COLO829 (cell line): ENCODE measurements at regions not wholly inside any gene's neighbourhood (a gene's known extent, or its start where the extent isn't known, plus 50 kb on each side); places are given as distances from the start of the nearest gene placed in this dataset.
"Not testable (repeated sequence)": the region's sequence is repeated elsewhere in the genome, so short reads cannot be mapped to it uniquely, and the experiment has no call there.

Source experiments
- DNase-seq: peaks from one replicate; pipeline ENCODE4 v3.0.0; 2012; ENCODE audit warnings: low spot score

DNA sequence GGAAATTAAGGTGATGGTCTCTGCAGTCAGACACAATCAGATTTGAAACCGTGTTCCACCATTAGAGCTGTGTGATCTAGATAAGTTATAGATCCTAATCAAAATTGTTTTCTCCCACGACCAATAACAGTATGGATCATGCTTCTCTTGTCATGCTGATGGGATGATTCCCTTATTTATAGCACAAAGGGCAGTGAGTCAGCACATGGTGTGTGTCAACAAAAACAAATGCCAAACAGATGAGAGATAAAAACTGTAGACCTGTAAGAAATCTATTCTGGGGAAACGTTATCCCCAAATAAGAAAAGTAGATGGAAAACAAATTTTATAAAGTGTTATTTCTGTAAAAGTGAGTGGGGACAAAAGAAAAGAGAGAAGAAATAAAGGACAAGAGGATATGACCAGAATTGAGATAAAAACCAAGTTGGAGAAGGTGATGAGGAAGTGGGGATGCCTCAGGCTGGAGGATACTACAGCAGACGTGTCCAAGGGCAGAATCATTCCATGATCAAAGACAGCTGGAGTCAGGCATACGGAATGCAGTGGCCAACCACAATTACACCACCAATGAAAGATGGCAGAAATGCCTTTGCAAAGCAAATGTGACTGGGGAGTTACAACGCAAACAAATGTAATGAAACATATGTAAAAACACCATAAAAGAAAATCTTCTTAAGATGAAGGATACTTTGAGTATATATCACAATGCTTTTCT is 377.8 kb upstream of the PRKX start:
- DNase-seq = peak; percentile 5

DNA sequence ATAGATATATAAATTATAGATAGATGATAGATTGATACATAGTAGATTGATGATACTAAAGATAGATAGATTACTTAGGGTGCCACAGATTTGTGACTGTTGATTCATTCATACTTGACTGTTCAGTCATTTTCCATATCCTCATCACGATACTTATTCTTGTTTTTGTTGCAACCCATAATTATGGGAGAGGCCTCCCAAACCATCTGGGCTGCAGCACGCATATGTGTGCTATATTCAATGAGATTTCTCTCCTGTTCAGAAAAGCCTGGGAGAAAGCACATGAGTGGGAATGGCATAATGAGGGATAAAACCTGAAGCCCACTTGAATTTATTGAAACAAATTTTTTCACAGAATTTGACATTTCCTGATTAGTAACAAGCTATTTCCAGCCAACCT is 346.4 kb upstream of the PRKX start:
- no peak for DNase-seq

DNA sequence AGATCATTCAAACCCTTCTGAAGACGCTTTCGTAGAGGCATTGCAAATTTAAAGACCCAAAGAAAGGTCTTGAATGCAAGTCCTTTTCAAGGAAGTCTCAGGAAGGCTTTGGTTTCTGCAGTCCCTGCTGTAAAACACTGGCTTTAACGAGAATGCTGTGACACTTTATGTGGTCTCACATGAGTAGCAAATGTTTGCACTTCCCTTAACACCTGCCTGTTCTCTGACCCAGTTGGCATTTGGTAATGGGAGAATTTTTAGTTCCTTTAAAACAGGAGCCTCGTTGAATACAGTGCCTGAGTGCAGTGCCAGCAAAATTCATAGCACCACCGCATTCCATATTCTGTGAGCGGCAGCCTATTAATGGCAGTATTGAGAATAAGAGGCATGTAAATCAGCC is 330.5 kb upstream of the PRKX start:
- no peak for DNase-seq

DNA sequence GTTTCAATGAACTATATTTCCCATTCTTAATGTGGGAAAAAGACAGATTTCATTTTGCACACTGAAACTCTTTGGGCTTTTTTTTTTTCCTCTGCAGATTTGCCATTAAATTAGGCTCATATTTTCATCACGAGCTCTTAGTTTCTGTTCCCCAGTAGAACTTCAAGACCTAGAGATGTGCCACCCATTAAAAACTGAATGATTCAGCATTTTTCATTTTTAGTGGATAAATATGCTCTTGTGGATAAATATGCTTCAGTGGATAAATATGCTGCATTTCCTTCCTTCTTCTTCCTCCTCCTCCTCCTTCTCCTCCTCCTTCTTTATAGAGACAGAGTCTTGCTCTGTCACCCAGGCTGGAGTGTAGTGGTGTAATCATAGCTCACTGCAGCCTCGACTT is 322.4 kb upstream of the PRKX start:
- DNase-seq = no peak

DNA sequence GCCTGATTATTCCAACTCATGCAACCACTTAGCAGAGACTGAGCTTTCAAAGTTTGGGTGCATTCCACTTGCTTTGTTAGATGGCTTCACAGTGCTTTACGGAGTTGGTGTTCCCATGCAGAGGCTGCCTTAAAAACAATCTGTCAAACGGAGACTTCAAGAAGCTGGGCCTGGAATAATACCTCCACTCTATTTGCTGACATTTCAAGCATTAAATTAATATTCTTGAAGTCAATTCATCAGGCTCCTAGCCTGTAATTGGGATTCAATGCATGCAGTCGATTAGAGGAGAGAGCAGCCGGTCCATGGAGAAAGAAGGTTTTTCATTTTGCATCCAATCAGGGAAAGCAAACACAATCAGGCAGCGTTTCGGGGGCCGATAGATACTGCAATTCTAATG is 314.7 kb upstream of the PRKX start:
- no peak for DNase-seq

DNA sequence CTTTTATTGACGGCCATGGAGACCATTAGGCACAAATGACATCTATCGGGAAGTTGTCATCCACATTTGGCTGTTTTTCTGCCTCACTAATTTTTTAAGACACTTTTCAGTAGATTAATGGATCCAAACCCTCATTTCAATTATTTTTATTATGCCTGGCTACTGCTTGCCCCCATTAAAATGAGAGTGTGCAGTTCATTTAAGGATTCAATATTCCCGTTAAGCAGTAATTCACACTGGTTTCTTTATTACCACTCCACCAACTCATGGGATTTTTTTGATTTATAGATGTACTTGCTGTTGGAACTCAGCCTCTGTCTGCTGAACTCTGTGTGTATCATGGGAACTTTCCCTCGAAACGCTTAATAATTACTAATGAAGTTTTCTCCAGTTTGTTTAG is 291.8 kb upstream of the PRKX start:
- DNase-seq = no peak

DNA sequence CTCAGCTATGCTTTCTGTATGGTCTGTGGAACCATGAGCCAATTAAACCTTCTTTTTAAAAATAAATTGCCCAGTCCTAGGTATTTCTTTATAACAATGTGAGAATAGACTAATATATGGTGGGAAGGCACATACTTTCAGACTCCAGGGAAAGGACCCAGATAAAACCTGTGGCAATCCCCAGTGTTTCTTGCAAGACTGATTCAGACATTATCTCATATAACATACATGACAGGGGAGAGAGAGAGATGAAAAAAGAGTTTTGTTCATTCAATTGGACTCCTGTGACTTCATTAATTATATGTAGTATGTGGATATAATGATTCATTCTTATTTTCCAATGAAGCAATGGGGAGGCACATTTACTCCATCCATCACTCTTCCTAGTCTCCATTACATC is 291.4 kb upstream of the PRKX start:
- no peak for DNase-seq

DNA sequence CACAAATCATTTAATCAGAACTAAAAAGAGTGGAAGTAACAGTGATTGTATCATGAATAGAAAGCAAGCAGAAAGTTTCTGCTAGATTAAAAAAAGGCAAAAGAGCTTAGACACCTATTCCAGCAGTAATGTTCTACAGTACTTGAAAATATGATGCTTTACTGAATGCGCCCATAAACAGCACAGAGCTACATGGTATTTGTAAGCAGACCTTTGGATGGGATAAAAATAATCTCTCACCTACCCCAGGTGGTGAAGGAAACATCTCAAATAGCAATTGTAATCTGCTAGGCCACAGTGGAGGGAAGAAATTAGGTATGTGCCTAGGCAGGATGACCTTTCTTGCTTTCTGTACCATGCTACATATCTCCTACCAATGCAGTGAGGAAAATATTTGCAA is 280.9 kb upstream of the PRKX start:
- no peak for DNase-seq

DNA sequence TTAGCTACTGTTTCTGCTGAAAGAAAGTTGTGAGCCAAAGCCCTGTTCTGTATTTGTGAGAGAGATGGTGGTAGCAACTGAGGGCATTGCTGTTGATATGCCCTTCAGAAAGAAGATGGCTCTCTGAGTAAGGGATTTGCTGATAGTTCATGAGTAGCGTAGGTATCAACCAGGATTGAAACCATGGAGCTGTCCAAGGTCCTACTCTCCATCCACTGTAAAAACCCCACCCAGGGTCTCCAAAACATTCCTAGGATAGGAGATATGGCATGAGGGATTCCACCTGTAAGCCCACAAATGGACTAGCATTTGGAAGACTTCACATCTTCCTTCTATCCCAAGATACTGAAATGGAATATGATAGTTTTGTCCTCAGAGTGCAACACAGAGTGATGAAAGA is 277.1 kb upstream of the PRKX start:
- DNase-seq = no peak

DNA sequence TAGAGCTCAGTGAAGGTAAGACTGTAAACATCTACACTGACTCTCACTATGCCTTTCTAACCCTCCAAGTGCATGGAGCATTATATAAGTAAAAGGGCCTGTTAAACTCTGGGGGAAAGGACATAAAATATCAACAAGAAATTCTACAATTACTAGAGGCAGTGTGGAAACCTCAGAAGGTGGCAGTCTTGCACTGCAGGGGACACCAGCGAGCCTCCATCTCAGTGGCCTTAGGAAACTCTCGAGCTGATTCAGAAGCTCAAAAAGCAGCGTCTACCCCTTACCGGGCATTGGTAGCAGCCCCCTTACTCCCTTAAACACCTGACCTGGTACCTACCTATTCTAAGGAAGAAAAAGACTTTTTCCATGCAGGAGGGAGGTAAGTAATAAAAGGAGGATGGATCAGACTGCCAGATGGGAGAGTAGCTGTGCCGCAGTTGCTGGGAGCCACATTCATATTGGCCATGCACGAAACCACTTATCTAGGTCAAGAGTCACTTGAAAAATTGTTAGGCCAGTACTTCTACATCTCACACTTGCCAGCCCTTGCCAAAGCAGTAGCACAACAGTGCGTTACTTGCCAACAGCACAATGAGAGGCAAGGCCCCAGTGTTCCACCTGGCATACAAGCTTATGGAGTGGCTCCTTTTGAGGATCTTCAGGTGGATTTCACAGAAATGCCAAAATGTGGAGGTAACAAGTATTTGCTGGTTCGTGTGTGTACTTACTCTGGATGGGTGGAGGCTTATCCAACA is 258.8 kb upstream of the PRKX start:
- DNase-seq = not testable (repeated sequence)

DNA sequence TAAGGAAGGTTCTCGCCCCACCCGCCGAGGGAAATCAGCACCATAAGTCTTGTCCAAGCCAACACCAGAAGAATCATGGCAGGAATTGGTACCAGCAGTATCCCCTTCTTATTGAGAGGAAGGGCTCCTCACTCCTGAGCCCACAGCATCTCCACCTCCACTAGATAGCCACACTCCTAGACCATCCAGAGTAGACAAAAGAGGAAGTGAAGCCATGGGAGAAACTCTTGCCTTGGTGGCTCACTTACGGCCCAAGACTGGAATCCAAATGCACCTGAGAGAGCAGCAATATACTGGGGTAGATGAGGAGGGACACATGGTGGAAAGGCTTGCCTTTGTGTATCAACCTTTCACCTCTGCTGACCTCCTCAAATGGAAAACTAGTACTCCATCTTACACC is 255.3 kb upstream of the PRKX start:
- no peak for DNase-seq

DNA sequence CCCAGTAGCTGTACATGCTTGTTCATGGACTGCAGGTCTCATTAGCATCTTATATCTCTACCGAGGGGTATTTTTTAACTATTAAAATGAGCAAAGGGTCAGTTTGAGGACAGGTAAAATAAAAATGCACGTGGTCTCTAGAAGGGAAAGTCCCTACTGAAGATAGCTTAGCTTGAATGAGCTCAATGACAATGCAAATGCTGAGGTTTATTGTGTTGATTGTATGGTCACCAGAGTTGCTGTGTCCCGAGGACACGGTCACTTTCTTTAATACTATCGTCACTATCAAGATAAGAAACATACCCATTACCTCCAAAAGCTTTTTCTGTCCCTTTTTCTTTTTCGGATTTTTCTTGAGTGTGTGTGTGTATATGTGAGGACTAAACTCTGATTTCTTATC is 250.5 kb upstream of the PRKX start:
- no peak for DNase-seq

DNA sequence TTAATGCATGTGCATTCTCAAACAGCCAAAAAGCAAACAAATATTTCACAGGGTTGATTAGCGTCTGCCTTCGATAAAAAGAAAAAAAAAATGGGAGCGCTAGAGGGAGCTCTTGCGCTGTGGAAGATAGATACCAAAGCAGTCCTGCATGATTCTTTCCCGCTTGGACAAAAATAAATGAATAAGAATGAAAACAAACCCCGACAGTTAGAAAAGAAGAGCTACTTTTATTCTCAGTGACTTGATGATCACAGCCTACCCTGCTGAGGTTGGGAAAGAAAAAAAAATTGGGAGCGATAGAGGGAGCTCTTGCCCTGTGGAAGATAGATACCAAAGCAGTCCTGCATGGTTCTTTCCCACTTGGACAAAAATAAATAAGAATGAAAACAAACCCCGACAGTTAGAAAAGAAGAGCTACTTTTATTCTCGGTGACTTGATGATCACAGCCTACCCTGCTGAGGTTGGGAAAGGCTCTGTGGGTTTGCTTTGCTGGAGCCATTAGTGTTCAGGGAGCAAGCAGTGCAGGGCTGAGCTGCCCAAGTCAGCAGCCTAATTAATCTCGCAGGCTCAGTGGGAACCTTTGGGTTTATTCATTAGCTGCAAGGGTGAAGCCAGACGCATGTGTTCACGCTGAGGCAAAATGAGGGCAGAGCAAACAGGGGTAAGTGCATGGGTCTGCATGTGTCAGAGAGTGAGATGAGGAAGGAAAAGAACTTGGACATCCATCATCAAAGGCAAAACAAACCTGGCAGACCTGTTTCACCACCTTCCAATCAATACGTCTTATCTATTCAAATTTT is 249.3 kb upstream of the PRKX start:
- peak; percentile 10 for DNase-seq

DNA sequence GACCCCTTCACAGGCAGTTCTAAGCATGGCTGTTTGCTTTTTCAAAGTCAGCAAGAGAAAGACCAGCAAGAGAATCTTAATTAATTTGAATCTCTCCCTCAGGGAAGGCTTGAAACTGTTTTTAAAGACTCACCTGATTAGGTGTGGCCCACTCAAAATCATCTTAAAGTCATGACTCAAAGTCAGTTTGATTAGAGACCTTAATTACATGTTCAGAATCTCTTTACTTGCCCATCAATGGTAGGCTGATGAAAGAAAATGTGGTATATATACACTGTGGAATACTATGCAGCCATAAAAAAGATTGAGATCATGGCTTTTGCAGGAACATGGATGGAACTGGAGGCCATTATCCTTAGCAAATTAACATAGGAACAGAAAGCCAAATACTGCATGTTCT is 247.5 kb upstream of the PRKX start:
- DNase-seq = no peak

DNA sequence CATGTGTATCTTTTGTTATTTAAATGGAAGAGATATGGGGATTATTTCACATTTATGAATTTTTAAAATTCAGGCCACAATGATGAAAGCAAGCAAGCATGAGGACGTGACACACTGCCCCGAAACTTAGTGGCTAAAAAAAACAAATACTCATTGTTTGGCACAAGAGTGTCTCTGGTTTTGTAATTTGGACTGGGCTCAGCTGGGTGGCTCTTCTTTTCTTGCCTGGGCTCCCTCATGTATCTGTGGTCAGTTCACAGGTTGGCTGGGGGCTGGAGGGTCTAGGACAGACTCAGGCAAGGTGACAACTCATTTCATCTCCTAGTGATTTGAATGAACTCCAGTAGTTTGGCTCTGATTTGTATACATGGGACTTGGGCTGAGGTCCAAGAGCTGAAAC is 238.4 kb upstream of the PRKX start:
- DNase-seq = no peak

DNA sequence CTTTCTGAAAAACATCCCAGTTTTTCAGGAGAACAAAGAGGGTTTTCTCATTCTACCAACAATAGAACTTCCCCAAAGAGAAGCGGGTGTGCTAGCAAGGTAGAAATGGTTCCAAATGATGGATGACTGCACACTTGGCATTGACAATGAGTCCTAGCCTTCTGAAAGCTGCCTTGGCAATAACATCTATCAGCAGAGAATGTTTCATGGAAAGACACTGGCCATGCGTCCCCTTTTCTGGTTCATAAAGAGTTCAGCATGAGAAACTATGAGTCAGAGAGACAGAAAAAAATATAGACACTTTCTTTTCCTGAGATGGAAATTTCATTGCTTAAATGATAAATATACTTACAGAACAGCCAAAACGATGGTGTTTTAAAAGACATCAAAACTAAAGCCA is 236.9 kb upstream of the PRKX start:
- DNase-seq = no peak

DNA sequence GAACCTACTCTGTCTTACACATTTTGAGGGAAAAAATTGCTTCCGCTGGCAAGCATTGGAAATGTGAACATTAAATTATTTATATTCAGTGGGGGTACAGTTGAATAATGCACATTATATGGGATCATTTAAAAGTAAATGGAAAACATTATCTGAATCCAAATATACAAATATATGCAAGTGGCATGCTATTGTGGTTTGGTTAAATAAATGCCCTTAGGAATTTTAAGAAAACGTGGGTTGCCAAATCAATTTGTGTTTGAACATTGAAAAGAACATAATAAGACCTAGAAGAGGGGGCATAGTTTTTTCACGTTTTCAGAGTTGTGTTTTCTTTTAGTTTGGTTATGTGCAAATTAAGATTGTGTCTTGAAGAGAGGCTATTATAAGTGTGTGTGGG is 230.5 kb upstream of the PRKX start:
- no peak for DNase-seq

DNA sequence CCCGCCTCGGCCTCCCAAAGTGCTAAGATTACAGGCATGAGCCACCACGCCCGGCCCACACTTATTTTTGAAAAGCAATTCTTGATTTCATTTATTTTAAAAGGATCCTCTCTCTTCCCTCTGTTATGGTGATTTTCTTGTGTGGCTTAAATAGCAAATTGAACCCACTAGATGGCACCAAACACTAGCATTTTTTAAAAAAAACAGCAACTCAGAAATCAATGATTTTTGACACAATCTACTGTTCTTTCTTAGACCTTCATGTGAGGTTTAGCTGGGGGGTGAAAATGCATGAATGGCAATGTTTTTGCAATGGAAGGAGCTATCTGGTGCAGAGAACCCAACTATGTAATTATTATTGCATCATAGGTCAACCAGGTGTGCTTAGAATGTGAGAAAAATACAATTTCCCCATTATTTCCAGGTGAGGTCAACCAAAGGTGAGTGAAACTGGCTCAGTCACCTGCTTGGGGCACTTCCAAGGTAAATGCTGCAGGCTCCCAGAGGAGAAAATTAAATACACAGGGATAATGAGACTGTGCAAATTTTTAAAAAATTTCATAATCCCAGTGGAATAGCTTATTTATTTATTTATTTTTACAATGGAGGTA is 226.7 kb upstream of the PRKX start:
- DNase-seq = peak; percentile 14

DNA sequence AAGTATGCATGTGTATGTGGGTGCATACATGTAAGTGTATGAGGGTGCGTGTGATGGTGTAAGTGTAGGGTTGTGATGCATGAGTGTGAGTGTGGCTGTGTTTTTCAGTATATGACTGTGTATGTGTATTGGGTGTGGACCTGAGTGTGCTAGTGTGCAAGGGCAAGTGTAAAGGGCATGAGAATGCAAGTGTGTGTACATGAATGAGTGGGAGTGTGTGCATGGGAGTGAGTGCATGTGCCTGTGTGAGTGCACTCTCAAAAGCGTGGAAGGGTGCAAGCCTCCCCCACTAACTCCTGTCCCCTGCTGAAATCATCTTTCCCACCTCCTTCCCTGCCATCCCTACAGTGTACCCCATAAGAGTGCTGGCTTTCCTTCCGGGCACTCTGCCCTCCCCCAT is 225.1 kb upstream of the PRKX start:
- no peak for DNase-seq

DNA sequence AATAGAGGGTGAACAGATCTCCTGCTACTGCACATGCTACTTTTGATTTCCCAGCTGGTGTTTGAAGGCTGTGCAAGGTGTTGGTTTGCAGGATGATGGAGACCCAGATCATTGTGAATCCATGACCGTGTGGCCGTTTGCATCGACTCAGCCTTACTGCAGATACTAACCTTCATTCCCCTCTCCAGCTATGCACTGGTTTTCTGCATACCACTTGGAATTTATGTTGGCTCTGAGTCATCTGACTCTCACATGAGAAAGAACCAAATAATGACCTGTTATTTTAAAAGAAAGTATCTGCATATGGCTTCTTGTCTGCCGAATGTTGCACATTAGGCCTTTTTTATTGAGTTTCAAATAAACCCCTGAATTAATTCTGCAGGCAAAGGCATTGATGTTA is 221.7 kb upstream of the PRKX start:
- DNase-seq = not testable (repeated sequence)

DNA sequence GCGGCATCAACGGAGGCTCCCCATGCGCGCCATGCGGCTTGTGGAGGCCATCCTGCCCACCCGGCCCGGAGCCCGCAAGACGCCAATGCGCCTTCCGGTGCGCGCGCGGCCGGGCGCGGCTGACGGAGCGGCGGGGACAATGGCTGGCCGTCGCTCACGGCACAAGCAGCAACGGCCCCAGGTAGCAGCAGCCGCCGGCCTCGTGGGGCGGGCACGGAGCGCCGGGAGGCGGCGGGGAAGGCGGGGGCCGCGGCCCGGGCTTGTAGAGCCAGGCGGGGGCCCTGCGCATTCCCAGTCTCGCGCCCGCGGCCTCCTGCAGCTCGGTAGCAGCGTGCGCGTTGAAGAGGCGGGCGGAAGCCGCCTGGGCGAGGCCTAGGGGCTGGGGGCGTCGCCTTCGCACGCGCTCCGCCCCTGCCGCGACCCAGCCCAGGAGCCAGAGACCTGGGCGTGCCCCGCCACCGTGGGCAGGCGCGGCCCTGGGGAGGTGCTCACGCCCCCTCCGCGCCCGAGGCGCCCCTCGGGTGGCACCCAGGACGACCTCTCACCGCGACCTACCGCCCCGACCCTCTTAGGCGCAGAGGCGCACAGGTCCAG is 207.1 kb upstream of the PRKX start:
- not testable (repeated sequence) for DNase-seq
